Central memory CD4-positive, alpha-beta T cell (primary cell): ENCODE measurements at regions not wholly inside any gene's neighbourhood (a gene's known extent, or its start where the extent isn't known, plus 50 kb on each side); places are given as distances from the start of the nearest gene placed in this dataset.
"Not testable (repeated sequence)": the region's sequence is repeated elsewhere in the genome, so short reads cannot be mapped to it uniquely, and the experiment has no call there.

Experiments used
- DNase-seq: peaks from one replicate; pipeline ENCODE4 v3.0.0; 2022

DNA sequence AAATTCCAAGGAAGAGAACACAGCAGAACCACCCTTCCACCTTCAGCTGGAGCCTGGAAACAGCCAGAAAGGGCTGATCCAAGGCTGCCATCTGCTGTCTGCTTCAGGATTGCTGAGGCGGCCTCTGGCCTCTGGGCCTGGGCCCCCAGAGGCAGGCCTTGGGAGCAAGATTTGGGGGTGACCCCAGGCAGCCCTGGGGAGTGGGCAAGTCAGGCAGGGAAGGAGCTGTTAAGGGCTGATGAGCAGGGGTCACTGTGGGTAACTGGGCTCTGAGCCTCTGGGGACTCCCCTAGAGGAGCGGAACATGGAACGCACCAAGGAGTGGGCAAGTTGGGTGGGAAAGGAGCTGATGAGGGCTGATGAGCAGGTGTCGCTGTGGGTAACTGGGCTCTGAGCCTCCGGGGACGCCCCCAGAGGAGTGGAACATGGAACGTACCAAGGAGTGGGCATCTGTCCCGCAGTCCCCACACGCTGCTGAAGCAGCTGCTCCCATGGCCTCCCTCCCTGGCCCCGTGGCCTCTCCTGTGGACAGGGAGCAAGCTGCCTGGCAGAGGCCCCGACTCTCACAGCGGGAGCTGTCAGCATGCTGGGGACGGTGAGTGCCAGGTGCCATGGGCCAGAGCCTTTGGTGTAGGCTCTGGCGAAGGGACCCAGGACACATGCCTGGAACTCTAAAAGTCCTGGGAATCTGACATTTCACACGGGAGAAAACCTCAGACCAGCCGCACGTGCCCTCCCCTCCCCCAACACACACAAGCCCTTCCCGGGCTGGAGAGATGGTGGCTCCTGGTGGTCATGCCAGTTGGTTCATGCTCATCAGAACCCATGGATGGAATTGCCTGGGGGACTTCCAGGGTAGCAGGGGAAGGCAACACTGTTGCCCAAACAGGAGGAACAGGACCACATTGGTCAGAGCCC lies 148.8 kb downstream of the NPIPB11 start:
- not testable (repeated sequence) for DNase-seq

DNA sequence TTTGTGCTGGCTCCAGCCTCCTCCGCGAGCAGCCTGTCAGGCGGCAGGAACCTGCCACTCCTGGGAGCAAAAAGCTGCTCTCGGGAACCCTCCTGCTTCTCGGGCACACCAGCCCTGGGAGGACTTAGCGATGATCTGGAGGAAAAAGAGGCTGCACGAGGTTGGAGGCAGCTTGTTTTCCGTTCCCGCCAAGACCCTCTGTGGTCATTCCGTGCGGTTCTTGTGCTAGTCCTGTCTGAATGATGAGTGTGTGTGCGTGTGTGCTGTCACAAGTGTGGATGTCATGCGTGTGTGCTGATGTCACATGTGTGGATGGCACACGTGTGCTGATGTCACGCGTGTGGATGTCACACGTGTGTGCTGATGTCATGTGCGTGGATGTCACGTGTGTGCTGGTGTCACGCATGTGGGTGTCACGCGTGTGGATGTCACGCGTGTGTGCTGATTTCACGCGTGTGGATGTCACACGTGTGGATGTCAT lies 150.0 kb downstream of the NPIPB11 start:
- DNase-seq, result no peak

DNA sequence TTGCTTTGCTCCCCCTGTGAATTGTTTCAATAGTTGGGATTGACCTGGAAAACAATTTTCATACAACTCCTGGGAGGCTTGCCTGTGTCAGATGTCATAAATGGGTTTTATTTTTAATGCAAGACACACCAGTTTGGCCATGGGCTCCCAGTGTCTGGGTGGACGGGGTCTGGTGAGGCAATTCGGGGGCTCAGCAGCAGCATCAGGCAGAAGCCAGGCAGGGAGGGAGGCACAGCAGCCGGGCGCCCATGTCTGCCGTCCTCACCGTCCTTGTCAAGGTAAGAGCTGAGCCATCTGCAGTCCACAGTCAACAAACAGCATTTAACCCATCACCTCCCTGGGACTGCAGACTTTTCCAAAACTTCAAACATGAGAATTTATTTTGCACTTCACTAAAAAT lies 150.6 kb downstream of the NPIPB11 start:
- DNase-seq, result not testable (repeated sequence)

DNA sequence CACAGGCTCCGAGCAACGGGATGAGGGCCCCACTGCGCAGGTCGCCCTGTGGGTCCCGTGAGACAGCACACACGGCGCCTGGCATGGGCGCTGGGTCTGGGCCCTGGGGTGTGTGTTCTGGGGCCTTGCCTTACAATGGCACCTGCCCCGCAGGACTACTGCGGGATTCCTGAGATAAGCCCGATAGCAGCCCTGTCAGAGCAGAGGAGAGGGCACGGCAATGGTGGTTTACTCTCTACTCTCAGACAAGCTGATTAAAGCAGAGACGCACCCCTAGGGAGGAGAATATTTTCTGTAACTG lies 151.1 kb downstream of the NPIPB11 start:
- not testable (repeated sequence) for DNase-seq

DNA sequence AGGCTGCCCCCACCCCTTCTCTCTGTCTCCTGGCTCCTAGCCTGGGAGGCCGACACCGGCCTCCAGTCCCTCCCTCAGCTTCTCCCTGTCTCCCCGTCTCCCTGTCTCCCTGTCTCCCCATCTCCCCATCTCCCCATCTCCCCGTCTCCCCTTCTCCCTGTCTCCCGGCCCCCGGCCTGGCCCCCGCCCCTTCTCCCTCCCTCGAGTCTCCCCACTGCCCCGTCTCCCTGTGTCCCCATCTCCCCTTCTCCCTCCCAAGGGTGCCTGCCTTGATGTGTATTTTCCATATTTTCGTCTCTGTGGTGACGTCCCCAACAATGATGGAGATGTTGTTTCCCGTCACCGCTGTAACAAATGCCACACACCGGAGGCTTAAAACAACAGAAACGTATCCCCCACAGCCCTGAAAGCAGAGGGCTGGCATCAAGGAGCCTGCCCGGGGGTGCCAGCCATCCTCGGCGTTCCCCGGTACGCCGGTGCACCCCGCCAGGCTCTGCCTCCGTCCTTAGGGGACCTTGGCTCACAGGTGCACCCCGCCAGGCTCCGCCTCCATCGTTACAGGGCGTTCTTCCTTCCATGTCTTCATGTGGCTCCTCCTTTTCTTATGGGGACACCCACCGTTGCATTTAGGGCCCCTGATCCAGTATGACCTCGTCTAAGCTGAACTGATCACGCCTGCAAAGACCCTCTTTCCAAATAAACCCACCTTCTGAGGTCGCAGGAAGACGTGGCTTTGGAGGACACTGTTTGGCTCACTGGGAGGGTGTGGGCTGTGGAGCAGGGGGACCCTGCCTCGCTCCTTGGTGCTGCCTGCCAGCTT lies 151.6 kb downstream of the NPIPB11 start:
- no peak for DNase-seq

DNA sequence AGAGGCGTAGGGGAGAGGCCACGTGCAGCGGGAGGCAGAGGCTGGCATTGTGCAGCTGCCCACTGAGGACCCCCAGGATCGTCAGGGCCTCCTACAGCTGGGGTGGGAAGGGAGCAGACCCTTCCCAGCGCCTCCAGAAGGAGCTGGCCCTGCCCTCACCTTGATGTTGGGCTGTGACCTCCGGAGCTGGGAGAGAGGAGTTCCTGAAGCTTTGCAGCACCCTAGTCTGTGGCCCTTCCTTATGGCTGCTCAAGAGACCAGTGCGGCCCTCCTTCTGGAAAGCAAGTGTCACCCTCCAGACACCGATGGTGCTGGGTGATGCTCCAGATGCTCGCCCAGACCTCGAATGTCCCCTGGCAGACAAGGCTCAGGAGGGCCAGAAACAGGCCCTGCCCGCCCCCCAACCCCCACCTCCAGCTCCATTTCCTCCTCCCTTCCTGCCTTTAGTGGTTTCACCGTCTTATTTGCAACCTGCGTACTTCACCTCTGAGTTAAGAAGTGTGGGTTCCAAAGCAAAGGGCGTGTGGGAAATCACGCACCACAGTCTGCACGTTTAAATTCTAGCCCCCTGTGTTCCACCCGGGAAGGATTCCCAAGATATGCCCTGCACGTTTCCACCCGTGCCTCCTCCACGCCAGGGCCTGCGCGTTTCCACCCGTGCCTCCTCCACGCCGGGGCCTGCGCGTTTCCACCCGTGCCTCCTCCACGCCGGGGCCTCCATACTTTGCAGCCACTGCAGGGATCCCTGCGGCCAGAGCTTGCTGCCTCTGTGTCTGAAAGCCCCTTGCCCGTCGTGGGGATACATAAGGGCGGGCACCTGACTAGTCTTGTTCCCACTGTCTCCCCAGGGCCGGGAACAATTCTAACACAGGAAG lies 152.6 kb downstream of the NPIPB11 start:
- DNase-seq, result not testable (repeated sequence)

DNA sequence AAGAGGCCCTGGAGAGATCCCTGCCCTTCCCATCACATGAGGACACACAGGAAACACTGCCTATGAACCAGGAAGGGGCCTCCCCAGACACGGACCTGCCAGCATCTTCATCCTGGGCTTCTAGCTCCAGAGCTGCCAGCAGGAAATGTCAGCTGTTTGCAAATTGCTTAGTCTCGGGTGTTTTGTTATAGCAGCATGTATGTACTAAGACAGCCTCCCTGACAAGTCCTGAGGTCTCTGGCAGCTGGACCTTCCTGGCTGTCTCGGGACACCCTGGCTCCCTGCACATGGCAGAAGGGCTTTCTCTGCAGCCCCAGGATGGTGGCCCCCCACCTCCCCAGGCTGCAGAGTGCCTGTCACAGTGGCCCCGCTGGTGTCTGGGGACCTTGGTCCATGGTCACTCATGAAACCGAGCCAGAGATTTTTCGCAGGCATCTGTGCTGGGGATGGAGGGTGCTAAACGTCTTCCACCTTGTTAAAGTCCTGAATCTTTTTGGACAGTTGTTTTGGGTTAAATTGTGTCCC lies 153.4 kb downstream of the NPIPB11 start:
- DNase-seq, result not testable (repeated sequence)

DNA sequence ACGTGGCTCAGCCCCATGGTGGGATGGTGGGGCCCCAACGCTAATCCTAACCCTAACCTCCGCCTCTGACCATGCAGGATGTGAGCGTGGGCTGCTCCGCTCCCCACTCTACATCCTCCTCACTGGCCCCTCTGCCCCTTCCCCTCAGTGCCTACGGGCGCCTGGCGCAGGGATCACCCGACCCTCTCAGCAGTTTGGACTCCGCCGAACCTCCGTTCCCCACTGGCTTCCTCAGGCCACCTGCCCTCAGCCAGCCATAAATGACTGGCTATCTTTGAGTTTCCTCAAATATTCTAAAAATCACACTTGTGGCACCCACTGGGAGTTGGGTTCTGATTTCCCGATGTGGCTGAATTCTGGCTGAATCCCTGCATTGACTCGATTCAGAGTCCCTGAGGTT lies 154.2 kb downstream of the NPIPB11 start:
- DNase-seq, result not testable (repeated sequence)

DNA sequence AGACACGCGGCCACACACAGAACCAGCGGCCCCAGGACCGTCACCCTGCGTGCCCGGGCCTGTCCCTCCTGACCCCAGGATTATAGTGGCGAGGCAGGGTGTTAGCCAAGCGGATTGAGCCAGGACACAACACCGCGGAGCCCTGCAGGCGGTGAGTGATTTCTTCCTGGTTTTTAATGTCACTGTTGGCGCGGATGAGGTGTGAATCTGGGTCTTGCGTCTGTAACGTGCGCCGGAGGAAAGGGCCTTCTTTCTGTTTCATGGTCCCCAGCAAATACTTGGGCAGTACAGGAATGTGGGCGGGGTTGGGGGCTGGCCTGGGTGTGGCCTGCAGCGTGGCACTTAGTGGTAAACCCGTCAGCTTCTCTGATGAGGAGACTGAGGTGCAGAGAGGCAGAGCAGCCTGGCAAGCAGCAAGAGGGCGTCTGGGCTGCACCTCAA lies 154.9 kb downstream of the NPIPB11 start:
- not testable (repeated sequence) for DNase-seq

DNA sequence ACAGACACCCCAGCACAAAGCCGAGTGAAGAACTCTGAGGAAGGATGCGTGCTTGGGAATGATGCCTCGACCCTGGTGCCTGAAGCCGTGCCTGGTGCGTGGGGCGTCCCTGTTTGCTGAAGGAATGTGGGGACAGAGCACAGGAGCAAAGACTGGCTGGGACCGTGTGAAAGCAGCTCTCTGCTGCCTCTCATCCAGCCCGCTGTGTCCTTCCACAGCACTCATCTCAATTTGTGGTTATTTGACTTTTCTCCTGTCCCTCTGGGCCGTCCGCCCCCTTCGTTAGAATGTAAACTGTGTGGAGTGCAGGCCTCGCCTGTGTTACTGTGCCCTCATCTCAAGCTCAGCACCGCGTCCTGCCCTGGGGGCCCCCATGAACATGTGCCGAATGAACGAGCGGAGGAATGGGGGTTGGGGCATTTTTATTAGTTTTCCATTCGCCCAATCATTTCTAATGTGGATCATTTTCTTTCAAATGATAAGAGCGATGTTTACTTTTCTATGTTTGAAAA lies 155.5 kb downstream of the NPIPB11 start:
- not testable (repeated sequence) for DNase-seq

DNA sequence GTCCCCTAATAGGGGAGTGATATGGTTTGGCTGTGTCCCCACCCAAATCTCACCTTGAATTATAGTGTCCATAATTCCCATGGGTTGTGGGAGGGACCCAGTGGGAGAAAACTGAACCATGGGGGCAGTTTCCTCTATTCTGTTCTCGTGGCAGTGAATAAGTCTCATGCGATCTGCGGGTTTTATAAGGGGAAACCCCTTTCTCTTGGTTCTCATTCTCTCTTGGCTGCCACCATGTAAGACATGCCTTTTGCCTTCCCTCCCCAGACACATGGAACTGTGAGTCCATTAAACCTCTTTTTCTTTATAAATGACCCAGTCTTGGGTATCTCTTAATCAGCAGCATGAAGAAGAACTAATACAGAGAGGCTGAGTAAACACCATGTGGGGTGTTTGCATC lies 156.0 kb downstream of the NPIPB11 start:
- not testable (repeated sequence) for DNase-seq

DNA sequence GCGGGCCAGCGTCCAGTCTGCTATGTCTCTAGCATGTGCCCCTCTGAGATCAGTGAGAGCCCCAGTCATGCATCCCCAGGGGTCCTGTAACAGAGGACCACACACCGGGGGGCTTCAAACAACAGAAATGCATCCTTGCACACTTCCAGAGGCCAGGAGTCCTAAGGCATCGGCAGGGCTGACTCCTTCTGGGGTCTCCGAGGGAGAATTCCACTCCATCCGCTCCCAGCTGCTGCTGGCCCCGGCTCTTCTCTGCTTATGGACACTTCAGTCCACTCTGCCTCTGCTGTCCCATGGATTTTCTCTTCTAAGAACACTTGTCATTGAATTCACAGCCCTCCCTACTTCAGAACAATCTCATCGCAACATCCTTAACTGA lies 157.6 kb downstream of the NPIPB11 start:
- DNase-seq, result not testable (repeated sequence)

DNA sequence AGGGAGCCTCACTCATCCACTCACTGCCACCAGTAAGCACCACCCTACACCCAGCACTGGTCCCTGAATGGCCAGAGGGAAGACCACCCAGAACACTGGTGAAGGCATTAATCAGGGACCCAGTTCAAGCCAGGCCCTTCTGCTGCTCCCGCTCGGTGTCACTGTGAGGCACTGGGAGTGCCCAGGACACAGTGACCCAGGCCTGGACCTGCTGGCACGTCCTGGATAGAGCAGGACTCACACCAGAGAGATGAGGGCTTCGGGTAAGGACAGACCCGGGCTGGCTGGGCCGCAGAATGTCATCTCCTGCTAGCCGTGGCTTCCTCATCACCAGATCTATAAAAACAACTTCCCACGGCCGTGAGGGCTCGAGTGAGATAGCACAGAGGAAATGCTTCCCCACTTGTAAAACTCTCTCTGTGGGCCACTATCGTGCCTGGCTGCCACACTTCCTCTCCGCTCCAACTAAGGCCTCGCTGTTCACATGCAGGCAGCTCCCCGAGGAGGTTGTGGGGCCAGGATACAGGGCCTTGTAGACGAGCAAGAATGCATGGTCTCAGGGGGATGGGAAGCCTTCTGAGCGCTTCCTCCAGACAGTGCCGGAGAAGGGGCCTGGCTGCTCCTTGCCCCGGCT lies 158.1 kb downstream of the NPIPB11 start:
- DNase-seq, result peak; percentile 7

DNA sequence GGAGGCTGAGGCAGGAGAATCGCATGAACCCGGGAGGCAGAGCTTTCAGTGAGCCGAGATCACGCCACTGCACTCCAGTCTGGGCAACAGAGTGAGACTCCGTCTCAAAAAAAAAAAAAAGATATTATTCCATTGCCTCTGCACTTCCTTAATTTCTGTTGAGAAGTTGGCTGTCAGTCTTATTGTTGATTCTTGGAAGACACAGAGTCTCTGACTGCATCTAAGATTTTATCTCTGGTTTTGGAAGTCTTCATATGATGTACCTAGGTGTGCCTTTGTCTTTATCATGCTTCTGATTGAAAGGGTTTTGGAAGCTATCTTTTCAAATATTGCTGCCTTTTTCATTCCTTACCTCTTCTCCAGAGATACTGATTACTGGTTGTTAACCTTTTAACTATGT lies 160.4 kb downstream of the NPIPB11 start:
- not testable (repeated sequence) for DNase-seq

DNA sequence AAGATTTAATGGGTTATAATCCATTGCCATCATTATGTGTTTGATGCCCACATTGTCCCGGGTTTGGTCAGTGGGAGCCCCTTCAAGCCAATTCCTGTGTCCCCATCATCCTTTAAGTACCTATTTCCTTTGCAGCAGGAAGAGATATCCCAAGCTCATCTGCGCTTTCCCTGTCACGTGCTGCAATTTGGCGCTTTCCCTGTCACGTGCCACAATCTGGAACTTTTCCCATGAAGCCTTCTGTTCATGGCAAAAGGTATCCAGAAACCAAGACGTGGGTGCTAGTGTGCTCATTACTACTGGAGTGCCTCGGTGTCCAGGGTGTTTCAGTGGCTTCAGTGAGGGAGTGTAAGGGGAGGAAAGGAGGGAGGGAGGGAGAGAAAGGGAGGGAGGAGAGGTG lies 168.5 kb downstream of the NPIPB11 start:
- DNase-seq, result no peak

DNA sequence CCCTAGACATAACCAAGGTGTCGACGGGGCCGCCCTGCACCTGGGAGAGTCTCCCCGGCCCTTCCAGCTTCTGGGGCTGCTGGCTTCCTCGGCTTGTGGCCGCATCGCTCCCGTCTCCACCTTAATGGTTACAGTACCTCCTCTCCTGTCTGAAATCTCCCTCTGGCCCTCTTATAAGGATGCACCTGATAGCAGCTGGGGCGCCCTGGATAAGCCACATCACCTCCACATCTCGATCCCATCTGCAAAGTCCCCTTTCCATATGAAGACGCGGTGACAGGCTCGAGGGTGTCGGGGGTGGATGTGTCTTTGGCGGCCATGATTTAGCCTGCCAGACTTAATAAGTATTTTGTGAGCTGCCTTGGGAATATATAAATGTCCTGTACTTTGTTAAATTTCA lies 169.0 kb downstream of the NPIPB11 start:
- not testable (repeated sequence) for DNase-seq

DNA sequence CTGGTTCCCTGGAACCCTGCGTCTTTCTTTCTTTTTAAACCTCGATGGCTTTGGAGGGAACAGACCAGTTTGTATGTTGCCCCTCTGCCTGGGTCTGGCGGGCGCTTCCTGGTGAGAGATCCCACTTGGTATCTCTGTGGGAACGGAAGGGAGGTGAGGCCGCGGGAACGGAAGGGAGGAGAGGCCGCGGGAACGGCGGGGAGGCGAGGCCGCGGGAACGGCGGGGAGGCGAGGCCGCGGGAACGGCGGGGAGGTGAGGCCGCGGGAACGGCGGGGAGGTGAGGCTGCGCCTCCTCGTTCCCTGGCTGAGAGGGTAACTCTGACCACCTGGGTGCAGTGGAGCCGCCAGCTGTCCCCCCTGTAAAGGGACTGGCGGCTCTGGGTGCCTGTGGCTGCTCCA lies 169.5 kb downstream of the NPIPB11 start:
- DNase-seq, result not testable (repeated sequence)

DNA sequence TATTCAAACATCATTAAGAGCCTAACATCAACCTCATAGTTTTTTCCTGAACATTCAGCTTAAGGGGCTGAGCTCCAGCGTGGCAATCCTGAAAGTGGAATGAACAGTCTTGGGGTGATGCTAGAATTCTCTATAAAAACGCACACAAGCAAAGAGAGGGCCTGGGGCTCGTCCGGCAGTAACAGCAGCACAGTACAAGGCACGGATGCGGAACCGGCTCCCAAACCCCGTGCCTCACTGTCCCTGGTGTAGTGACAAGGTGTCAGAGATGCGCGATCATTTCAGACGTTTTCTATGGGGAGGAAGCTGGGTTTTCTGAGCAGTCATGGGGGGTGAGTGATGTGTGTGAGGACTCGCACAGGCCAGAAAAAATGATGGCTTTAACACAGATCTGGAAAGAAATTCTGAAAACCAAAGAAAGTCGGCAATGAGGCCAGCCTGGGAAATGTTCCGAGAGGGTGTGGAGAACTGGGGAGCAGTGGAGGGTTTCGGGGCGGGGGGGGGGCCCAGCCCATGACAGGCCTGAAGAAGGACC lies 170.6 kb downstream of the NPIPB11 start:
- DNase-seq, result not testable (repeated sequence)

DNA sequence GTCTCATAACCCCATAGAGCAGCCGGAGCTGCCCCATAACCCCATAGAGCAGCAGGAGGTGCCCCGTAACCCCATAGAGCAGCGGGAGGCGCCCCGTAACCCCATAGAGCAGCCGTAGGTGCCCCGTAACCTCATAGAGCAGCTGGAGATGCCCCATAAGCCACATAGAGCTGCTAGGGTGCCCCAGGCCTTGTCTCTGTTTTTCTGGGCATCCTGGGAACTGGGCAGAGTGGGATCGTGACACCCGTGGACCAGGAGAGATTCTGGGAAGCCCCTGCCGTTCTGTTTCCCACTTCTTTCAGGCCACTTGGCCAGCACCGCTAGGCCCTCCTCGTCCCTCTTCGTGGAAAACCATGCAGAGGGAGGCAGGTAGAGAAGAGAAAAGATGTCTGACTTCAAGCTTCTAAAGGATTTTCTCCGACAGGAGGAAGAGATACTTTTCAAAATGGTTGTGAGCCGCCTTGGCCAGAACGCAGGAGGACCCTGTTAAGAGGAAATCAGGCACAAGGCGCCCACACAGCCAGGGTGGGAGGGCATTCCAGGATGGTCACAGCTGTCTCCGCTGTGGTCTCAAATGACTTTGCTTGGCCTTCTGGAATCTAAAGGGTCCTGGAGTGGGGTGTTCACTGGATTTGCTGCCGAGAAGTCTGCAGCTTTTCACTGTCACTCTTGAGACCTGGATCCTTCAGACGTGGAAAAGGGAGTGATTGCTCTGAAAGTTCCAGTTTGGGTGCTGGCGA lies 171.8 kb downstream of the NPIPB11 start:
- not testable (repeated sequence) for DNase-seq

DNA sequence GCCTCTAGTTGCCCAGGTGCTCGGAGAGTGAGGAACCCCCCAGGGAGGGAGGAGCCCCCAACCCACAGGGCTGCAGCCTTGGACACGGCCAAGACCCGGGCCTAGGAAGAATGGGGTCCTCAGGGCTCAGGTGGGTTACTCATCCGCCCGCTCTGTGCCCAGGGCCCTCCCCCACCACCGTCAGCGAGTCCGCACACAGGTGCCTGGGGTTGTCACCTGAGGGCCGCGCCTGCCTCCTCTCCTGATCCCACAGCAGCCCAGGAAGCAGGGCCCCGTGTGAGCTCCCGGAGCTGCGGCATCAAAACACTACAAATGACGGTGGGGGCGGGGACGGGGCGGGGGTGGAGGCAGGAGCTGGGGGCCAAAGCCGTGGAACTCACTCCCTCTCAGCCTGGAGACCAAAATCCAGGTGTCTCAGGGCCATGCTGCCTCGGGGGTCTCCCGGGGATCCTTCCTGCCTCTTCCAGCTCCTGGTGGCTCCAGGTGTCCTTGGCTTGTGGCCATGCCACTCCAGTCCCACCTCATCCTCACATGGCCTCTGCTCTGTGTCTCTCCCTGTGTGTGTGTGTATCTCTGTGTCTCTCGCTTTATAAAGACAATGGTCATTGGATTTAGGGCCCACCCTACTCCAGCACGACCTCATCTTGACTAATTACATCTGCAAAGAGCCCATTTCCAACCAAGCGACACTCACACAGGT lies 172.7 kb downstream of the NPIPB11 start:
- not testable (repeated sequence) for DNase-seq
